Ectodermal cell (in vitro differentiated cells): ENCODE measurements at regions not wholly inside any gene's neighbourhood (a gene's known extent, or its start where the extent isn't known, plus 50 kb on each side); places are given as distances from the start of the nearest gene placed in this dataset.

Experiments
- H3K27ac ChIP-seq: 2 replicates; pipeline ENCODE4 v1.7.0; 2013; ENCODE audit warnings: mild to moderate bottlenecking, low read depth, low read length; ENCODE audit not compliant: insufficient read depth, poor library complexity, severe bottlenecking
- H3K27me3 ChIP-seq: 2 replicates; pipeline ENCODE4 v1.7.0; 2013; ENCODE audit warnings: mild to moderate bottlenecking, low read length; ENCODE audit not compliant: insufficient read depth, control insufficient read depth, poor library complexity, severe bottlenecking
- H3K36me3 ChIP-seq: one replicate; pipeline ENCODE4 v1.7.0; 2013; ENCODE audit warnings: low read length; ENCODE audit not compliant: control insufficient read depth, insufficient read depth
- H3K4me1 ChIP-seq: one replicate; pipeline ENCODE4 v1.7.0; 2013; ENCODE audit warnings: low read length; ENCODE audit not compliant: control insufficient read depth, insufficient read depth
- H3K4me3 ChIP-seq: 2 replicates; pipeline ENCODE4 v1.7.0; 2013; ENCODE audit warnings: low read depth, low read length, control low read depth; ENCODE audit not compliant: insufficient read depth
- H3K9me3 ChIP-seq: 2 replicates; pipeline ENCODE4 v1.7.0; 2013; ENCODE audit warnings: mild to moderate bottlenecking, low read length, moderate library complexity; ENCODE audit not compliant: control insufficient read depth
- WGBS, 2 experiments: methylation state at CpG; one replicate each; pipeline ENCODE4 v1.1.7; 2013; ENCODE audit warnings: missing lambda C conversion rate in 2 of 2; 5-methylcytosine and 5-hydroxymethylcytosine counted together

- no peak overlapping the region for H3K4me3 ChIP-seq
- no peaks in the 10 kb centered on the region for H3K9me3 ChIP-seq
- no peaks in the 10 kb centered on the region for H3K27me3 ChIP-seq
- WGBS, 2 experiments: 71 to 85% methylated on average over 2 of the region's 2 CpGs
- H3K36me3 ChIP-seq: no peaks in the 10 kb centered on the region
- H3K4me1 ChIP-seq: no peaks in the 10 kb centered on the region
- H3K27ac ChIP-seq: no peak overlapping the region
Observed at GRCh38 chr4:126046081-126046614, 731.4 kb downstream of the FAT4 start.

DNA sequence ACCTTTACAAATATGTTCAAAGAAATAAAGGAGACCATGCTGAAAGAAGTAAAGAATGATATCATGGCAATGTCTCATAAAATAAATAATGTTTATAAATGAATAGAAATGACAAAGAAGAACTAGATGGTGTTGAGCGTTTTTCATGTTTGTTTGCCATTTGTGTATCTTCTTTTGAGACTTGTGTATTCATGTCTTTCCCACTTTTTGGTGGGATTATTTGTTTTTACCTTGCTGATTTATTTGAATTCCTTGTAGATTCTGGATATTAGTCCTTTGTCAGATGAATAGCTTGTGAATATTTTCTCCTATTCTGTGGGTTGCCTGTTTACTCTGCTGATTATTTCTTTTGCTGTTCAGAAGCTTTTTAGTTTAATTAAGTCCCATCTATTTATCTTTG, 732.4 kb downstream of the FAT4 start:
- no peaks in the 10 kb centered on the region for H3K27me3 ChIP-seq
- H3K36me3 ChIP-seq: no peaks in the 10 kb centered on the region
- H3K4me3 ChIP-seq: no peak overlapping the region
- WGBS, 2 experiments: 95 to 100% methylated on average over 1 of the region's 1 CpG
- no peaks in the 10 kb centered on the region for H3K9me3 ChIP-seq
- H3K27ac ChIP-seq: no peak overlapping the region
- no peaks in the 10 kb centered on the region for H3K4me1 ChIP-seq

- H3K4me1 ChIP-seq: no peaks in the 10 kb centered on the region
- H3K27me3 ChIP-seq: no peaks in the 10 kb centered on the region
- WGBS, 2 experiments: no CpG with 5 or more reads among the region's 1 CpG
- H3K4me3 ChIP-seq: no peak overlapping the region
- no peaks in the 10 kb centered on the region for H3K9me3 ChIP-seq
- H3K27ac ChIP-seq: no peak overlapping the region
- H3K36me3 ChIP-seq: no peaks in the 10 kb centered on the region
Observed at GRCh38 chr4:126051689-126052424, 737.1 kb downstream of the FAT4 start.

DNA sequence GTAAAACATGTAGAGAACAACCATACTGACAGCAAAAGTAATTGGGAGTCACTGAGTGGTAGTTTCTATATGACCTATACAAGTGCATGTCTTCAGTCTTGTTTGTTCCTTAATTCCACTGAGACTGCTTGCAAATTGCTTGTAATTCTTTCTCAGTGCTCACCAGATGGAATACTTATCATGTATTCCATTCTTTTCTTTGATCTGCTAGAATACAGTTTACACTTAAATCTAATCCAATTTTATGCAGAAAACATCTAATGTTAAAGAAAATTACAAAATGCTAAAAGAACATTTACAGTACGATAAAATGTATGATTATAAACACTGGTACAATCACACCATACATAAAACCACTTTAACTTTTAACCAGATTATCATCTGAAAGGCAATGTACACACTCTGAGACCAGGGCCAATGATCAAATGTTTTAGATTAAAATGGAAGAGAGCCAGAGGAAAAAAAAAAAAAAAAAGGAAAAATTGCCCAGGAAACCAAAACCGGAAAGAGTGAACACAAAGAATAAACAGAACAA, 741.4 kb downstream of the FAT4 start:
- no peak overlapping the region for H3K4me3 ChIP-seq
- H3K9me3 ChIP-seq: no peaks in the 10 kb centered on the region
- no peaks in the 10 kb centered on the region for H3K36me3 ChIP-seq
- no CpG with 5 or more reads among the region's 2 CpGs for WGBS, 2 experiments
- no peak overlapping the region for H3K27ac ChIP-seq
- H3K4me1 ChIP-seq: no peaks in the 10 kb centered on the region
- no peaks in the 10 kb centered on the region for H3K27me3 ChIP-seq

- no peaks in the 10 kb centered on the region for H3K4me1 ChIP-seq
Observed at GRCh38 chr4:126057371-126057770, 742.6 kb downstream of the FAT4 start.

DNA sequence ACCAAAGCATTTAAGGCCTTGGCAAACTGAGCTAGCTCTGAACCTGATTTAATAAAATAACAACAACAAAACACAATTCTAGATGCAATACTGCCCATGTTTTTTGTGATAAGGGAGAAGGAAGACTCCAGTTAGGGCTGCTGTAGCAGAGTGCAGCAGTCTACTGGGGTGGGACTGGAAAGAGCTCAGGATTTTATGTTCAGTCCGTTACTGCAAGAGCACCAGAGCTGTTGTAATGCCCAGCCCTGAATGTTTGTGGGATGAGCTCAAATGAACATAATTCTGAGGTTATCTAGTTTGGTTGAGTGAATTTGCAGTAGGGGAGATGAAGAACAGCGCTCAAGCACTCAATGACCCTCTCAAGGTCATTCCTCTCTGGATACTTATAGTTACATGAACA, 743.8 kb downstream of the FAT4 start:
- Histone ChIP-seq H3K4me1 (no peaks in the 10 kb centered on the region), H3K27me3 (no peaks in the 10 kb centered on the region), H3K36me3 (no peaks in the 10 kb centered on the region), H3K27ac (no peak overlapping the region), H3K9me3 (no peaks in the 10 kb centered on the region), H3K4me3 (no peak overlapping the region)
- WGBS, 2 experiments: 86 to 90% methylated on average over 1 to 2 of the region's 2 CpGs

More at GRCh38 chr4:126057371-126057770, 742.6 kb downstream of the FAT4 start:
- H3K36me3 ChIP-seq: no peaks in the 10 kb centered on the region
- H3K4me3 ChIP-seq: no peak overlapping the region
- H3K27me3 ChIP-seq: no peaks in the 10 kb centered on the region
- no peak overlapping the region for H3K27ac ChIP-seq
- H3K9me3 ChIP-seq: no peaks in the 10 kb centered on the region

GRCh38 chr4:126061655-126062054, 746.9 kb downstream of the FAT4 start:
- Histone ChIP-seq H3K27me3 (no peaks in the 10 kb centered on the region), H3K36me3 (no peaks in the 10 kb centered on the region), H3K4me3 (no peak overlapping the region), H3K4me1 (no peaks in the 10 kb centered on the region), H3K9me3 (no peaks in the 10 kb centered on the region), H3K27ac (no peak overlapping the region)
- WGBS, 2 experiments: 90 to 98% methylated on average over 3 to 4 of the region's 4 CpGs

GRCh38 chr4:126065016-126065415, 750.3 kb downstream of the FAT4 start:
- no peaks in the 10 kb centered on the region for H3K36me3 ChIP-seq

DNA sequence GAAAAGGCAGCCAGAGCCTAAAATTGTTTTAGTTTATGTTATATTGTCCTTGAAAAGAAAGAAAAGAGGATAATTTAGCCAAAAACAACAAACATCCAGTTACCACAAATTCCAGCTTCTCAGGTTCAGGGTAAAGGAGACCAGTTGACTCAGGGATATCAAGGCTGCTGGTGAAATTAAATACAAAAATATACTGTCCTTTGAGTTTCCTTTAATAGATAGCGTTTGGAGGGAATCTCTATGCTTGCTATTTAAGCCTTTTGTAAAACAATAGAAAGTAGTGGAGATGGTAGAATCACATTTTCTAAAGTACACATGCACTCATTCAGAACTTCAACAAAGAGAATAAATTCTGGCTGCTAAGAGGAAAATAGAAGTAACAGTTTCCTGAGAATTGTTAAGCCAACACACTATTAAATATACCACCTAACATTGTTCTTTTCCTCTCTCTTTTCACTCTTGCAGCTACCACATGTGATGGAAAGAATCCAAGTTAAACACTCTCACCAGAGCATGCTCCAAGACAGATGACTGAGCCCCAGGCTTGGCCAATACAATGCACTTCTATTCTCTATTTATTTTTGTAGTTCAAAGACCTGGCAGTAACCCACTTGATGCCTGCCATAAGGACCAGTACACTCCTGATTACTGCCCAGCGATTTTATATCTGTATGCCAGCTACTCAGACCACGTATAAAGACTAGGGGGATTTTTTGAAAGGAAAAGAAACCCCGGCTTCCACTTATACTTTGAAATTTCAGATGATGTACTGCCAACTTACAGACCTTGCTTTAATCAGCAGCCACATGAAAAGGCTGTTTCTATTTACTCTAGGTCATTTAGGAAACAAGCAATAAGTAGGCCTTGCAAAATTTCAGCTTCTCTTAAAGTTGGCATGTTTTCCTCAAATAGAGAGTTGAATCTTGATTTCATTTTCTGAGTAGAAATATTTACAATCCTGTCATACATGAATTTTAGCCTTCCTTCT, 756.9 kb downstream of the FAT4 start:
- Histone ChIP-seq H3K4me1 (no peaks in the 10 kb centered on the region), H3K27ac (no peak overlapping the region), H3K4me3 (no peak overlapping the region), H3K36me3 (no peaks in the 10 kb centered on the region), H3K9me3 (no peaks in the 10 kb centered on the region), H3K27me3 (no peaks in the 10 kb centered on the region)
- 92 to 93% methylated on average over 3 of the region's 4 CpGs for WGBS, 2 experiments

More at GRCh38 chr4:126065016-126065415, 750.3 kb downstream of the FAT4 start:
- no peak overlapping the region for H3K4me3 ChIP-seq
- H3K27me3 ChIP-seq: no peaks in the 10 kb centered on the region
- no peaks in the 10 kb centered on the region for H3K9me3 ChIP-seq
- no peaks in the 10 kb centered on the region for H3K4me1 ChIP-seq
- no peak overlapping the region for H3K27ac ChIP-seq

GRCh38 chr4:126081336-126081735, 766.6 kb downstream of the FAT4 start:
- no peaks in the 10 kb centered on the region for H3K9me3 ChIP-seq
- no peaks in the 10 kb centered on the region for H3K36me3 ChIP-seq
- H3K27me3 ChIP-seq: no peaks in the 10 kb centered on the region
- no peaks in the 10 kb centered on the region for H3K4me1 ChIP-seq
- no peak overlapping the region for H3K4me3 ChIP-seq
- no peak overlapping the region for H3K27ac ChIP-seq
- WGBS, 2 experiments: 92 to 93% methylated on average over 3 of the region's 3 CpGs
